ENCODE measurements at regions not wholly inside any gene's neighbourhood (a gene's known extent, or its start where the extent isn't known, plus 50 kb on each side); places are given as distances from the start of the nearest gene placed in this dataset.

GRCh38 chr2:8203364-8203763 is 478.5 kb upstream of the ID2 start:
- DNase-seq (ENCODE audit: low read depth): no peak

GRCh38 chr2:8204711-8205110 is 477.1 kb upstream of the ID2 start:
- DNase-seq (ENCODE audit: low read depth): no peak

GRCh38 chr2:8209494-8209893 is 472.4 kb upstream of the ID2 start:
- no peak for DNase-seq (ENCODE audit: low read depth)

- DNase-seq (ENCODE audit: low read depth): no peak
Measured at GRCh38 chr2:8211384-8211783, 470.5 kb upstream of the ID2 start.

GRCh38 chr2:8212239-8212638 is 469.6 kb upstream of the ID2 start:
- no peak for DNase-seq (ENCODE audit: low read depth)

GRCh38 chr2:8214036-8214615 is 467.7 kb upstream of the ID2 start:
- no peak for DNase-seq (ENCODE audit: low read depth)

- DNase-seq (ENCODE audit: low read depth): no peak
Measured at GRCh38 chr2:8215159-8215863, 466.5 kb upstream of the ID2 start.

GRCh38 chr2:8215982-8216381 is 465.9 kb upstream of the ID2 start:
- DNase-seq (ENCODE audit: low read depth): no peak

- DNase-seq (ENCODE audit: low read depth): no peak
Measured at GRCh38 chr2:8216397-8216796, 465.5 kb upstream of the ID2 start.

- DNase-seq (ENCODE audit: low read depth): no peak
Measured at GRCh38 chr2:8217468-8218030, 464.3 kb upstream of the ID2 start.

GRCh38 chr2:8219096-8219495 is 462.8 kb upstream of the ID2 start:
- no peak for DNase-seq (ENCODE audit: low read depth)

GRCh38 chr2:8219631-8220355 is 462.1 kb upstream of the ID2 start:
- DNase-seq (ENCODE audit: low read depth): no peak

GRCh38 chr2:8222979-8223694 is 458.7 kb upstream of the ID2 start:
- no peak for DNase-seq (ENCODE audit: low read depth)

- DNase-seq (ENCODE audit: low read depth): no peak
Measured at GRCh38 chr2:8223695-8224346, 458.0 kb upstream of the ID2 start.

GRCh38 chr2:8224347-8225190 is 457.3 kb upstream of the ID2 start:
- no peak for DNase-seq (ENCODE audit: low read depth)

- DNase-seq (ENCODE audit: low read depth): no peak
Measured at GRCh38 chr2:8225266-8225665, 456.6 kb upstream of the ID2 start.

- DNase-seq (ENCODE audit: low read depth): no peak
Measured at GRCh38 chr2:8225798-8226197, 456.1 kb upstream of the ID2 start.

GRCh38 chr2:8229546-8229986 is 452.3 kb upstream of the ID2 start:
- peak; percentile 58 for DNase-seq (ENCODE audit: low read depth)

- no peak for DNase-seq (ENCODE audit: low read depth)
Measured at GRCh38 chr2:8230466-8230865, 451.4 kb upstream of the ID2 start.

GRCh38 chr2:8231902-8232301 is 450.0 kb upstream of the ID2 start:
- DNase-seq (ENCODE audit: low read depth): no peak

- DNase-seq (ENCODE audit: low read depth): no peak
Measured at GRCh38 chr2:8232871-8233270, 449.0 kb upstream of the ID2 start.
